H1 (cell line): ENCODE measurements at regions not wholly inside any gene's neighbourhood (a gene's known extent, or its start where the extent isn't known, plus 50 kb on each side); places are given as distances from the start of the nearest gene placed in this dataset.

Source experiments
- CTCF ChIA-PET: fragments of 300-600 bp; sonication (Branson Sonifier 250); formaldehyde crosslinking; loops from one replicate; lab custom pipeline; 2021; ENCODE audit not compliant: partially characterized antibody; lab: Charles Lee
- POLR2A ChIA-PET: fragments of 300-600 bp; sonication (Branson Sonifier 250); formaldehyde crosslinking; loops from one replicate; lab custom pipeline; 2021; ENCODE audit warnings: inconsistent platforms; ENCODE audit not compliant: partially characterized antibody; lab: Charles Lee
- DNase-seq, 2 experiments: peaks; one replicate each; pipeline versions ENCODE4 v3.0.0 to v3.0.0-alpha.2; 2010 to 2022; ENCODE audit warnings: low spot score in 2 of 2, low read depth in 1 of 2, mixed read lengths in 1 of 2
- FAIRE-seq: peaks from 2 replicates; lab custom pipeline; 2011; peaks lifted over from hg19 to GRCh38; lab: Jason Lieb, UNC
- H2AFZ ChIP-seq: 2 replicates; pipeline ENCODE4 v1.8.1; 2012; ENCODE audit warnings: low read length, inconsistent platforms
- H2AK5ac ChIP-seq: 2 replicates; pipeline ENCODE4 v1.6.1; 2013; ENCODE audit warnings: low read depth, low read length
- H2BK120ac ChIP-seq: replicated peaks from 2 replicates; pipeline ENCODE3; 2013; ENCODE audit warnings: low read depth, low read length, inconsistent platforms
- H2BK12ac ChIP-seq: 2 replicates; pipeline ENCODE4 v1.6.1; 2013; ENCODE audit warnings: low read depth, low read length
- H2BK15ac ChIP-seq: 2 replicates; pipeline ENCODE4 v1.6.1; 2013; ENCODE audit warnings: low read length
- H2BK20ac ChIP-seq: 2 replicates; pipeline ENCODE4 v1.6.1; 2013; ENCODE audit warnings: low read length
- H2BK5ac ChIP-seq: 2 replicates; pipeline ENCODE4 v1.6.1; 2013; ENCODE audit warnings: low read depth, low read length
- H3K14ac ChIP-seq: 2 replicates; pipeline ENCODE4 v1.6.1; 2013; ENCODE audit warnings: inconsistent platforms; ENCODE audit not compliant: insufficient read length
- H3K18ac ChIP-seq: 2 replicates; pipeline ENCODE4 v1.6.1; 2013; ENCODE audit warnings: low read length; ENCODE audit errors: extremely low read depth
- H3K23ac ChIP-seq: 2 replicates; pipeline ENCODE4 v1.6.1; 2013; ENCODE audit warnings: inconsistent platforms; ENCODE audit not compliant: insufficient read length
- H3K23me2 ChIP-seq: 2 replicates; pipeline ENCODE4 v1.6.1; 2013; ENCODE audit warnings: low read depth, low read length
- H3K27ac ChIP-seq: 2 replicates; pipeline ENCODE4 v1.6.1; 2011; ENCODE audit warnings: low read depth, low read length, inconsistent platforms
- H3K27me3 ChIP-seq, 4 experiments: replicated peaks in 1 of 4; 1 replicate in 1 of 4; 2 replicates in 3 of 4; pipeline versions ENCODE4 v1.6.1 to v1.8.1; 2011 to 2013; ENCODE audit warnings: low read length in 3 of 4, mild to moderate bottlenecking in 3 of 4, inconsistent platforms in 2 of 4, mixed read lengths in 2 of 4, moderate library complexity in 1 of 4; ENCODE audit not compliant: control insufficient read depth in 3 of 4, insufficient read depth in 3 of 4; ENCODE audit errors: extremely low read depth in 1 of 4
- H3K36me3 ChIP-seq, 4 experiments: 2 replicates each; pipeline versions ENCODE4 v1.6.1 to v1.8.1; 2011 to 2013; ENCODE audit warnings: mild to moderate bottlenecking in 4 of 4, low read length in 3 of 4, moderate library complexity in 2 of 4, control low read depth in 1 of 4, inconsistent platforms in 1 of 4; ENCODE audit not compliant: insufficient read depth in 4 of 4, control insufficient read depth in 2 of 4
- H3K4ac ChIP-seq: replicated peaks from 2 replicates; pipeline ENCODE3; 2013; ENCODE audit warnings: low read length, low read depth, mixed read lengths, inconsistent platforms; ENCODE audit not compliant: insufficient read length
- H3K4me1 ChIP-seq, 4 experiments: replicated peaks in 1 of 4; 1 replicate in 1 of 4; 2 replicates in 3 of 4; pipeline versions ENCODE4 v1.6.1 to v1.8.1; 2011 to 2013; ENCODE audit warnings: low read length in 3 of 4, inconsistent platforms in 2 of 4, mixed read lengths in 1 of 4; ENCODE audit not compliant: insufficient read depth in 4 of 4, control insufficient read depth in 3 of 4
- H3K4me2 ChIP-seq, 2 experiments: 2 replicates each; pipeline versions ENCODE4 v1.6.1 to v1.8.1; 2011 to 2013; ENCODE audit warnings: low read depth in 2 of 2, low read length in 2 of 2, control low read depth in 1 of 2, inconsistent platforms in 1 of 2, mild to moderate bottlenecking in 1 of 2; ENCODE audit not compliant: insufficient read depth in 1 of 2
- H3K4me3 ChIP-seq, 4 experiments: fragments of 200-600, 300-600 bp in 1 of 4; sonication (generic), shearing (Covaris generic), sonication (Bioruptor Twin) in 1 of 4; 2 replicates each; pipeline versions ENCODE4 v1.5.1 to v1.8.1; 2011 to 2016; ENCODE audit warnings: low read length in 4 of 4, low read depth in 3 of 4, control low read depth in 2 of 4, inconsistent platforms in 2 of 4, mild to moderate bottlenecking in 2 of 4, mixed read lengths in 1 of 4, moderate library complexity in 1 of 4; ENCODE audit not compliant: insufficient read depth in 2 of 4; ENCODE audit errors: extremely low read depth in 1 of 4
- H3K56ac ChIP-seq: replicated peaks from 2 replicates; pipeline ENCODE3; 2013; ENCODE audit warnings: low read depth, mild to moderate bottlenecking, mixed read lengths, low read length, inconsistent platforms; ENCODE audit not compliant: insufficient read length
- H3K79me1 ChIP-seq: 2 replicates; pipeline ENCODE4 v1.6.1; 2013; ENCODE audit warnings: low read depth, low read length, control low read depth
- H3K79me2 ChIP-seq, 2 experiments: 2 replicates each; pipeline versions ENCODE4 v1.6.1 to v1.8.1; 2012 to 2013; ENCODE audit warnings: low read length in 2 of 2, mild to moderate bottlenecking in 2 of 2, inconsistent platforms in 1 of 2; ENCODE audit not compliant: insufficient read depth in 2 of 2, control insufficient read depth in 1 of 2
- H3K9ac ChIP-seq, 4 experiments: replicated peaks in 1 of 4; 1 replicate in 1 of 4; 2 replicates in 3 of 4; pipeline versions ENCODE4 v1.6.1 to v1.8.1; 2011 to 2013; ENCODE audit warnings: low read depth in 3 of 4, low read length in 3 of 4, control low read depth in 2 of 4, mild to moderate bottlenecking in 2 of 4, moderate library complexity in 2 of 4, inconsistent platforms in 1 of 4; ENCODE audit errors: extremely low read depth in 1 of 4
- H3K9me3 ChIP-seq, 2 experiments: 2 replicates each; pipeline versions ENCODE4 v1.6.1 to v1.8.1; 2012 to 2013; ENCODE audit warnings: mild to moderate bottlenecking in 2 of 2, moderate library complexity in 2 of 2, control low read depth in 1 of 2, inconsistent platforms in 1 of 2, low read depth in 1 of 2, low read length in 1 of 2, mixed read lengths in 1 of 2; ENCODE audit not compliant: insufficient read depth in 2 of 2
- H4K20me1 ChIP-seq, 2 experiments: replicated peaks in 1 of 2; 2 replicates each; pipeline versions ENCODE3 to v1.8.1; 2011 to 2013; ENCODE audit warnings: inconsistent platforms in 2 of 2, low read length in 2 of 2, mild to moderate bottlenecking in 1 of 2; ENCODE audit not compliant: insufficient read depth in 2 of 2, control insufficient read depth in 1 of 2
- H4K5ac ChIP-seq: 2 replicates; pipeline ENCODE4 v1.6.1; 2013; ENCODE audit warnings: low read length, low read depth, mixed read lengths, inconsistent platforms; ENCODE audit not compliant: insufficient read length
- H4K8ac ChIP-seq: 2 replicates; pipeline ENCODE4 v1.8.0; 2013; ENCODE audit warnings: mild to moderate bottlenecking, moderate library complexity, low read length, inconsistent platforms; ENCODE audit not compliant: insufficient read depth; ENCODE audit errors: extremely low read depth
- H4K91ac ChIP-seq: replicated peaks from 2 replicates; pipeline ENCODE3; 2013; ENCODE audit warnings: low read length, mixed read lengths, inconsistent platforms; ENCODE audit not compliant: insufficient read length
- TCF12 ChIP-seq: IDR thresholded peaks from 2 replicates; pipeline ENCODE4 v1.6.1; 2011; ENCODE audit warnings: low read depth, mild to moderate bottlenecking, low read length
- TEAD4 ChIP-seq: IDR thresholded peaks from 2 replicates; pipeline ENCODE4 v1.6.1; 2012; ENCODE audit warnings: low read depth, low read length, inconsistent platforms, mixed read lengths
- WGBS, 2 experiments: shearing (Covaris generic) in 1 of 2; methylation state at CpG; one replicate each; pipeline versions ENCODE4 v1.1.6 to v1.1.7; 2013 to 2015; ENCODE audit warnings: low lambda C conversion rate in 2 of 2, mixed read lengths in 2 of 2, inconsistent platforms in 1 of 2, low coverage in 1 of 2, missing lambda C conversion rate in 1 of 2; ENCODE audit not compliant: insufficient replicate concordance in 2 of 2, insufficient coverage in 1 of 2, insufficient read length in 1 of 2; ENCODE audit errors: extremely low coverage in 1 of 2, missing lambda C conversion rate in 1 of 2; 5-methylcytosine and 5-hydroxymethylcytosine counted together

- H3K79me2 ChIP-seq = no peaks in the 10 kb centered on the region
- H2BK15ac ChIP-seq = no peak overlapping the region
- no peak for FAIRE-seq
- H3K79me1 ChIP-seq = no peaks in the 10 kb centered on the region
- H2BK5ac ChIP-seq = no peak overlapping the region
- H3K56ac ChIP-seq = no peak overlapping the region
- H3K9me3 ChIP-seq = peaks cover 23 to 27% of the 10 kb centered on the region in 2 experiments
- H3K4me1 ChIP-seq = peaks cover 0 to 8% (median 1%) of the 10 kb centered on the region in 4 experiments; a peak in 2 of 7 replicates
- H3K9ac ChIP-seq = no peak overlapping the region
- no peak overlapping the region for H4K5ac ChIP-seq
- H2AFZ ChIP-seq = no peak overlapping the region
- POLR2A ChIA-PET = no interaction called here
- no peak overlapping the region; the same call in 1 of the 2 replicates for H2AK5ac ChIP-seq
- no peak overlapping the region for H3K27ac ChIP-seq
- no peak overlapping the region for H3K4ac ChIP-seq
- H4K20me1 ChIP-seq = no peaks in the 10 kb centered on the region
- peaks cover 0 to 3% (median 0%) of the 10 kb centered on the region in 4 experiments; a peak in 1 of 8 replicates for H3K36me3 ChIP-seq
- DNase-seq = no peak
- no peak overlapping the region for H4K91ac ChIP-seq
- H3K27me3 ChIP-seq = no peaks in the 10 kb centered on the region
- no peak overlapping the region for H3K4me2 ChIP-seq
- H4K8ac ChIP-seq = no peak overlapping the region
- no peak overlapping the region; a peak in 2 of 8 replicates for H3K4me3 ChIP-seq
- H3K23me2 ChIP-seq = no peaks in the 10 kb centered on the region
- H3K23ac ChIP-seq = no peak overlapping the region
- no peak overlapping the region for H2BK20ac ChIP-seq
- peak; percentile 45; the same call in 1 of the 2 replicates for TF ChIP-seq TEAD4
- TF ChIP-seq TCF12 = no peak
- no peak overlapping the region for H2BK12ac ChIP-seq
- CTCF ChIA-PET = no interaction called here
- H3K18ac ChIP-seq = no peak overlapping the region
- H3K14ac ChIP-seq = no peak overlapping the region
- WGBS, 2 experiments = 94% methylated on average over 5 of the region's 5 CpGs; no CpG with 5 or more reads in 1 of the 2 experiments
- no peak overlapping the region for H2BK120ac ChIP-seq
Observed at GRCh38 chr2:12402440-12403139, 314.1 kb upstream of the TRIB2 start.
